HG02798 (cell line): ENCODE measurements at regions not wholly inside any gene's neighbourhood (a gene's known extent, or its start where the extent isn't known, plus 50 kb on each side); places are given as distances from the start of the nearest gene placed in this dataset.

Source experiments
- ATAC-seq: cut with Tn5 transposase; IDR thresholded peaks from one replicate; pipeline ENCODE4 v1.9.1; 2021; ENCODE audit warnings: mild to moderate bottlenecking; ENCODE audit not compliant: unreplicated experiment, poor library complexity

- ATAC-seq = no peak
Measured at GRCh38 chr7:41910940-41911600, 208.2 kb upstream of the INHBA start.

- ATAC-seq = no peak
Measured at GRCh38 chr7:41907444-41907843, 204.6 kb upstream of the INHBA start.

GRCh38 chr7:41900532-41900931 is 197.6 kb upstream of the INHBA start:
- ATAC-seq = no peak

- no peak for ATAC-seq
Measured at GRCh38 chr7:41899823-41900433, 197.0 kb upstream of the INHBA start.

- ATAC-seq = no peak
Measured at GRCh38 chr7:41893656-41894055, 190.8 kb upstream of the INHBA start.

GRCh38 chr7:41892356-41893100 is 189.6 kb upstream of the INHBA start:
- ATAC-seq = peak; percentile 35

GRCh38 chr7:41891950-41892349 is 189.1 kb upstream of the INHBA start:
- no peak for ATAC-seq

- ATAC-seq = no peak
Measured at GRCh38 chr7:41890631-41891274, 187.9 kb upstream of the INHBA start.

GRCh38 chr7:41889472-41889871 is 186.6 kb upstream of the INHBA start:
- no peak for ATAC-seq

- no peak for ATAC-seq
Measured at GRCh38 chr7:41889040-41889439, 186.2 kb upstream of the INHBA start.

GRCh38 chr7:41887416-41887815 is 184.5 kb upstream of the INHBA start:
- no peak for ATAC-seq

GRCh38 chr7:41886901-41887311 is 184.0 kb upstream of the INHBA start:
- no peak for ATAC-seq

GRCh38 chr7:41886262-41886900 is 183.5 kb upstream of the INHBA start:
- no peak for ATAC-seq

GRCh38 chr7:41885748-41886147 is 182.9 kb upstream of the INHBA start:
- ATAC-seq = no peak

- no peak for ATAC-seq
Measured at GRCh38 chr7:41885078-41885477, 182.2 kb upstream of the INHBA start.

- peak; percentile 35 for ATAC-seq
Measured at GRCh38 chr7:41882745-41883420, 180.0 kb upstream of the INHBA start.

- ATAC-seq = no peak
Measured at GRCh38 chr7:41882256-41882655, 179.4 kb upstream of the INHBA start.

- ATAC-seq = peak; percentile 95
Measured at GRCh38 chr7:41881331-41882130, 178.6 kb upstream of the INHBA start.

- ATAC-seq = no peak
Measured at GRCh38 chr7:41880107-41880506, 177.2 kb upstream of the INHBA start.
